CD4-positive, alpha-beta memory T cell (primary cell): ENCODE measurements at regions not wholly inside any gene's neighbourhood (a gene's known extent, or its start where the extent isn't known, plus 50 kb on each side); places are given as distances from the start of the nearest gene placed in this dataset.

ENCODE experiments used
- CTCF ChIA-PET: fragments of 350-600 bp; sonication (Branson Sonifier 250); formaldehyde crosslinking; loops from one replicate; lab custom pipeline; 2021; ENCODE audit warnings: inconsistent platforms; ENCODE audit not compliant: partially characterized antibody; lab: Charles Lee
- POLR2A ChIA-PET: fragments of 350-600 bp; sonication (Branson Sonifier 250); formaldehyde crosslinking; loops from one replicate; lab custom pipeline; 2021; ENCODE audit not compliant: partially characterized antibody; lab: Charles Lee
- DNase-seq, 5 donors: peaks; one replicate each; pipeline versions ENCODE4 v3.0.0 to v3.0.0-alpha.2; 2020 to 2022; ENCODE audit warnings: mixed read lengths in 1 of 5
- H3K27ac ChIP-seq: one replicate; pipeline ENCODE4 v1.7.0; 2013; ENCODE audit warnings: low read depth, low read length
- H3K27me3 ChIP-seq: 2 replicates; pipeline ENCODE4 v1.7.0; 2013; ENCODE audit warnings: mild to moderate bottlenecking, low read length, moderate library complexity; ENCODE audit not compliant: insufficient read depth
- H3K36me3 ChIP-seq: 2 replicates; pipeline ENCODE4 v1.7.0; 2013; ENCODE audit warnings: mild to moderate bottlenecking, low read length, moderate library complexity; ENCODE audit not compliant: insufficient read depth
- H3K4me1 ChIP-seq: 2 replicates; pipeline ENCODE4 v1.7.0; 2013; ENCODE audit warnings: mild to moderate bottlenecking, low read length, moderate library complexity; ENCODE audit not compliant: insufficient read depth
- H3K4me3 ChIP-seq, 2 donors: one replicate each; pipeline ENCODE4 v1.7.0; 2013; ENCODE audit warnings: low read length in 2 of 2, mild to moderate bottlenecking in 1 of 2
- H3K9me3 ChIP-seq, 2 donors: one replicate each; pipeline ENCODE4 v1.7.0; 2013; ENCODE audit warnings: low read length in 2 of 2, control low read depth in 1 of 2; ENCODE audit not compliant: control insufficient read depth in 1 of 2
- H3K27ac Mint-ChIP-seq, 7 donors: one replicate each; pipeline ENCODE4 v1.8.0; 2020 to 2021; ENCODE audit warnings: mixed read lengths in 7 of 7, mild to moderate bottlenecking in 6 of 7, inconsistent platforms in 3 of 7, moderate library complexity in 3 of 7
- H3K27me3 Mint-ChIP-seq, 2 donors: one replicate each; pipeline ENCODE4 v1.8.0; 2020 to 2021; ENCODE audit warnings: mixed read lengths in 2 of 2
- H3K36me3 Mint-ChIP-seq, 2 donors: one replicate each; pipeline ENCODE4 v1.8.0; 2020 to 2021; ENCODE audit warnings: mixed read lengths in 2 of 2, inconsistent platforms in 1 of 2, mild to moderate bottlenecking in 1 of 2
- H3K4me1 Mint-ChIP-seq, 4 donors: one replicate each; pipeline ENCODE4 v1.8.0; 2020 to 2021; ENCODE audit warnings: mixed read lengths in 4 of 4, mild to moderate bottlenecking in 1 of 4
- H3K4me3 Mint-ChIP-seq, 8 donors: one replicate each; pipeline ENCODE4 v1.8.0; 2020 to 2021; ENCODE audit warnings: mixed read lengths in 8 of 8, mild to moderate bottlenecking in 7 of 8, moderate library complexity in 6 of 8, inconsistent platforms in 3 of 8
- H3K9me3 Mint-ChIP-seq, 8 donors: one replicate each; pipeline ENCODE4 v1.8.0; 2020 to 2021; ENCODE audit warnings: mixed read lengths in 8 of 8, mild to moderate bottlenecking in 5 of 8, inconsistent platforms in 3 of 8, moderate library complexity in 1 of 8
- intact Hi-C: fragments of 100-400 bp; cut with micrococcal nuclease; formaldehyde crosslinking; loops from one replicate; pipeline ENCODE4 v1.15.1; 2023

DNA sequence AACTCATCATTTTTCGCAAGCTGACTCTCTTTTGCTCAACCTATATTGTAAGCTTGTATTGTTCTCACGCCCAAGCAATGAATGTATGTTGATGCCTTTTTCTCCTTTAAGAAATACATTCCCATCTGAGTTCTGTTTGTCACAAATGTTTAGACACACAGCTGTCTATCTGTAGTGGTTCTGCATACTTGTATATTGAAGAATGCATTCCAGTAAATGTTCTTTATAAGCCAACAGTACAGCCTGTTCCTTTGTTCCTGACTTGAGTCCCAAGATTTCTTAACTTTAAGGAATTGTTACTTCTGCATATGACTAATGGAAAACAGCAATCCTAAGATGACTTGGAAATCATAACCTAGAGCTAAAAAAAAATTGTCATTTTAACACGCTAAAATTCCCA lies 849.1 kb upstream of the POU3F3 start:
- DNase-seq, result no peak
- H3K4me1 ChIP-seq, result no peaks in the 10 kb centered on the region
- H3K27ac Mint-ChIP-seq, result no peak overlapping the region
- no peak overlapping the region for H3K4me3 Mint-ChIP-seq
- peaks cover 0 to 39% (median 26%) of the 10 kb centered on the region in 8 donors for H3K9me3 Mint-ChIP-seq
- intact Hi-C loops, result no loop called here
- no peaks in the 10 kb centered on the region for H3K36me3 ChIP-seq
- no peaks in the 10 kb centered on the region for H3K4me1 Mint-ChIP-seq
- no peak overlapping the region for H3K4me3 ChIP-seq
- H3K27ac ChIP-seq, result no peak overlapping the region
- ChIA-PET CTCF (no interaction called here), POLR2A (no interaction called here)
- no peaks in the 10 kb centered on the region for H3K9me3 ChIP-seq
- H3K27me3 Mint-ChIP-seq, result no peaks in the 10 kb centered on the region
- H3K36me3 Mint-ChIP-seq, result no peaks in the 10 kb centered on the region
- H3K27me3 ChIP-seq, result no peaks in the 10 kb centered on the region

DNA sequence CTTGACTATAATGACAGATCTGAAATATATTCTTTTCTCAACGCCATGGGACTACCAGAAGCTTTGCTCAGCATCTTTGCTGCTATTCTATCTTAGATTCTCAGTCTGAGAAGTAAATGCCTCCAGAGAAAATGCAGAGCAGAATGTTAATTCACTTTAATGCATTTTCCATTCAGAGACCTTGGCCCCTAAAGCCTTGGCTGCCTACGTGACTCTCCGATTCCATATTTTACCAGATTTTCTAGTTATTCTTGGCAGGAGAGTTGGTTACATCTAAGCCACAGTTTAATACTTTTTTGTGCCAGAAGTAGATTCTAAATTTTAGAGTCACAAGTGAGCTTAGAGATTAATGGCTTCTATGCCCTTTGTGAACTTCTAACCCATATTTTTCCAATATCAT lies 837.1 kb upstream of the POU3F3 start:
- peaks cover 2 to 30% (median 18%) of the 10 kb centered on the region in 8 donors for H3K9me3 Mint-ChIP-seq
- intact Hi-C loops, result no loop called here
- no peak for DNase-seq
- H3K27ac Mint-ChIP-seq, result no peak overlapping the region
- no peaks in the 10 kb centered on the region for H3K36me3 Mint-ChIP-seq
- Histone ChIP-seq H3K4me3 (no peak overlapping the region), H3K36me3 (no peaks in the 10 kb centered on the region), H3K4me1 (no peaks in the 10 kb centered on the region), H3K27me3 (no peaks in the 10 kb centered on the region), H3K9me3 (no peaks in the 10 kb centered on the region), H3K27ac (no peak overlapping the region)
- CTCF ChIA-PET, result no interaction called here
- H3K4me3 Mint-ChIP-seq, result no peak overlapping the region
- POLR2A ChIA-PET, result no interaction called here
- no peaks in the 10 kb centered on the region for H3K4me1 Mint-ChIP-seq
- H3K27me3 Mint-ChIP-seq, result peaks cover 0 to 1% of the 10 kb centered on the region in 2 donors

DNA sequence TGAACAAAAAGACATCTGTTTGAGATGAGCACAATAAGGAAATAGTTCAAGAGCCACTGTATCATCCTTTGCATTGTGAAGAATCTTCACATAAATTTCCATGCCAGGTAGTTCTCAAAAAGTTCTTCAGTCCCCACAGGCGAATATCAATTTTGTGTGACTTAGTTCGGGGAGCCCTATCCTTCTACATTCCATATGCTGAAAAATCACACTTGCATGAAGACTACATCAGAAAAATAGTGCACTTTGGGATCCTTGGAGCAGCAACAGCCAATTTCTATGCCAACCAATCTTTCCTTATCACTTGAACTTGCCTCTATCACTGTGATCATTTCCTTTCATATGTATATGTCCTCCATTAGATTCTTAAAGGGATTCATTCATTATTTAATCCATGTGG lies 830.6 kb upstream of the POU3F3 start:
- Mint-ChIP-seq H3K27me3 (peaks cover 0 to 1% of the 10 kb centered on the region in 2 donors), H3K4me1 (no peaks in the 10 kb centered on the region), H3K9me3 (peaks cover 2 to 24% (median 14%) of the 10 kb centered on the region in 8 donors), H3K4me3 (no peak overlapping the region), H3K36me3 (no peaks in the 10 kb centered on the region), H3K27ac (no peak overlapping the region)
- intact Hi-C loops, result no loop called here
- H3K27ac ChIP-seq, result no peak overlapping the region
- ChIA-PET POLR2A (no interaction called here), CTCF (no interaction called here)
- no peak for DNase-seq
- H3K36me3 ChIP-seq, result no peaks in the 10 kb centered on the region
- H3K9me3 ChIP-seq, result no peaks in the 10 kb centered on the region
- H3K27me3 ChIP-seq, result no peaks in the 10 kb centered on the region
- no peaks in the 10 kb centered on the region for H3K4me1 ChIP-seq
- H3K4me3 ChIP-seq, result no peak overlapping the region

- no peaks in the 10 kb centered on the region for H3K36me3 Mint-ChIP-seq
- intact Hi-C loops, result no loop called here
- H3K27me3 Mint-ChIP-seq, result peaks cover 0 to 1% of the 10 kb centered on the region in 2 donors
- DNase-seq, result no peak
- Histone ChIP-seq H3K27me3 (no peaks in the 10 kb centered on the region), H3K27ac (no peak overlapping the region), H3K9me3 (no peaks in the 10 kb centered on the region), H3K4me1 (no peaks in the 10 kb centered on the region), H3K36me3 (no peaks in the 10 kb centered on the region), H3K4me3 (no peak overlapping the region)
- no peaks in the 10 kb centered on the region for H3K4me1 Mint-ChIP-seq
- POLR2A ChIA-PET, result no interaction called here
- H3K4me3 Mint-ChIP-seq, result no peak overlapping the region
- peak overlapping the region in 1 of 7 donors; percentile 18 for H3K27ac Mint-ChIP-seq
- H3K9me3 Mint-ChIP-seq, result peaks cover 2 to 26% (median 15%) of the 10 kb centered on the region in 8 donors
- CTCF ChIA-PET, result no interaction called here
Observed at GRCh38 chr2:104023765-104024164, 830.1 kb upstream of the POU3F3 start.

GRCh38 chr2:104025295-104025694 lies 828.6 kb upstream of the POU3F3 start:
- no peaks in the 10 kb centered on the region for H3K27me3 ChIP-seq
- H3K27ac ChIP-seq, result no peak overlapping the region
- no peaks in the 10 kb centered on the region for H3K36me3 ChIP-seq
- H3K27ac Mint-ChIP-seq, result no peak overlapping the region
- H3K9me3 Mint-ChIP-seq, result peaks cover 2 to 24% (median 9%) of the 10 kb centered on the region in 8 donors
- H3K27me3 Mint-ChIP-seq, result no peaks in the 10 kb centered on the region
- DNase-seq, result no peak
- no peaks in the 10 kb centered on the region for H3K9me3 ChIP-seq
- CTCF ChIA-PET, result no interaction called here
- H3K4me1 Mint-ChIP-seq, result no peaks in the 10 kb centered on the region
- intact Hi-C loops, result no loop called here
- no peaks in the 10 kb centered on the region for H3K4me1 ChIP-seq
- no peaks in the 10 kb centered on the region for H3K36me3 Mint-ChIP-seq
- no peak overlapping the region for H3K4me3 Mint-ChIP-seq
- POLR2A ChIA-PET, result no interaction called here
- no peak overlapping the region for H3K4me3 ChIP-seq

- no peak overlapping the region for H3K4me3 ChIP-seq
- Mint-ChIP-seq H3K36me3 (no peaks in the 10 kb centered on the region), H3K27me3 (no peaks in the 10 kb centered on the region), H3K9me3 (peaks cover 2 to 21% (median 8%) of the 10 kb centered on the region in 8 donors), H3K27ac (no peak overlapping the region), H3K4me3 (no peak overlapping the region), H3K4me1 (no peaks in the 10 kb centered on the region)
- H3K27ac ChIP-seq, result no peak overlapping the region
- no peaks in the 10 kb centered on the region for H3K4me1 ChIP-seq
- no peak for DNase-seq
- no peaks in the 10 kb centered on the region for H3K9me3 ChIP-seq
- intact Hi-C loops, result no loop called here
- no peaks in the 10 kb centered on the region for H3K27me3 ChIP-seq
- ChIA-PET POLR2A (no interaction called here), CTCF (no interaction called here)
- H3K36me3 ChIP-seq, result no peaks in the 10 kb centered on the region
Observed at GRCh38 chr2:104026725-104027124, 827.2 kb upstream of the POU3F3 start.

DNA sequence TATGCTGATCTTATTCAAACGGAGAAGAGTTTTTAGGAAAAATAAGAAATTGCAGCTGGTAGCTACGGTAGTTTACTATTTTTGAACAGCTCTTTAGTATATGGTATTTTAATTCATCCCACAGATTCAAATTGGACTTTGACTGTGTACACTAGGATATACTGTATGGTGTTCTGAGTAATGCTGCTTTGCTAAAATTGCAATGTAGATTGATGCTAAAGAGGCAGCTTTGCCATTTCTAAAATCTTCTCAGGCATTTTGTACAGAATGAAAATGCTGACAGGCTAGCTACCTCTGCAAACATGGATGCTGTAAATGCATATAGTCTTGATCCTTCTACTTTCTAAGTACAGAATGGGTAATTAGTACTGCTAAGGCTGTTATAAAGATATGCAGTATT lies 826.6 kb upstream of the POU3F3 start:
- Mint-ChIP-seq H3K4me1 (no peaks in the 10 kb centered on the region), H3K27ac (no peak overlapping the region), H3K27me3 (no peaks in the 10 kb centered on the region), H3K36me3 (no peaks in the 10 kb centered on the region), H3K4me3 (no peak overlapping the region), H3K9me3 (peaks cover 2 to 21% (median 8%) of the 10 kb centered on the region in 8 donors)
- no peaks in the 10 kb centered on the region for H3K27me3 ChIP-seq
- H3K9me3 ChIP-seq, result no peaks in the 10 kb centered on the region
- H3K27ac ChIP-seq, result no peak overlapping the region
- DNase-seq, result no peak
- no peak overlapping the region for H3K4me3 ChIP-seq
- ChIA-PET CTCF (no interaction called here), POLR2A (no interaction called here)
- intact Hi-C loops, result no loop called here
- no peaks in the 10 kb centered on the region for H3K4me1 ChIP-seq
- no peaks in the 10 kb centered on the region for H3K36me3 ChIP-seq

DNA sequence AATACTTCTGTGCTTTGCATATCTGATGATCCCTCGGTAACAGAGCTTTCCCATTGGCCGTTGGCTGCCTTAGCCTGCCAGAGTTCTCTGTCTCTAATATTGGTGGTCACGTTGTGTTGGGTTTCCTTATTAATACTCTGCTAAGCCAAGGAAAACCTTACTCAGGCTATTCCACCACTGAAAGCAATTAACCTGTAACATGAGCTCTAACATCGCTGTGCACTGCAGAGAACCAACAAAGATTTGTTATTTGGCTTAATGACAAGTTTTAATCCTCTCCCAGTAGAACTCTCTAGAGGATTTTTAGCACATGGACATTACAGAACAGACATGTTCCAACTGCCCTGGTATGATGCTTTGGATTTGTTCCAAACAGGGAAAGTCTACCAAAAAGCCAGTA lies 825.9 kb upstream of the POU3F3 start:
- intact Hi-C loops, result no loop called here
- H3K36me3 ChIP-seq, result no peaks in the 10 kb centered on the region
- H3K4me3 Mint-ChIP-seq, result no peak overlapping the region
- DNase-seq, result no peak
- no peaks in the 10 kb centered on the region for H3K27me3 ChIP-seq
- H3K4me3 ChIP-seq, result no peak overlapping the region
- peaks cover 2 to 16% (median 7%) of the 10 kb centered on the region in 8 donors for H3K9me3 Mint-ChIP-seq
- no peaks in the 10 kb centered on the region for H3K36me3 Mint-ChIP-seq
- no peak overlapping the region for H3K27ac ChIP-seq
- no peak overlapping the region for H3K27ac Mint-ChIP-seq
- CTCF ChIA-PET, result no interaction called here
- H3K9me3 ChIP-seq, result no peaks in the 10 kb centered on the region
- no peaks in the 10 kb centered on the region for H3K4me1 Mint-ChIP-seq
- POLR2A ChIA-PET, result no interaction called here
- no peaks in the 10 kb centered on the region for H3K4me1 ChIP-seq
- H3K27me3 Mint-ChIP-seq, result no peaks in the 10 kb centered on the region
